Esophagus (tissue), 2 donors: ENCODE measurements at regions not wholly inside any gene's neighbourhood (a gene's known extent, or its start where the extent isn't known, plus 50 kb on each side); places are given as distances from the start of the nearest gene placed in this dataset.
"Not testable (repeated sequence)": the region's sequence is repeated elsewhere in the genome, so short reads cannot be mapped to it uniquely, and the experiment has no call there.

ENCODE experiments used
- H3K27ac ChIP-seq, 2 donors: one replicate each; pipeline ENCODE4 v1.5.1; 2013; ENCODE audit warnings: low read depth in 2 of 2, mild to moderate bottlenecking in 2 of 2, inconsistent platforms in 1 of 2, low read length in 1 of 2, moderate library complexity in 1 of 2
- H3K27me3 ChIP-seq, 2 donors: one replicate each; pipeline ENCODE4 v1.6.1; 2013; ENCODE audit warnings: low read length in 2 of 2, control low read depth in 1 of 2, mild to moderate bottlenecking in 1 of 2; ENCODE audit not compliant: insufficient read depth in 2 of 2, control insufficient read depth in 1 of 2
- H3K36me3 ChIP-seq, 2 donors: one replicate each; pipeline ENCODE4 v1.6.1; 2013; ENCODE audit warnings: low read length in 1 of 2; ENCODE audit not compliant: control insufficient read depth in 2 of 2, insufficient read depth in 2 of 2
- H3K4me1 ChIP-seq, 2 donors: one replicate each; pipeline ENCODE4 v1.6.1; 2013; ENCODE audit warnings: low read length in 1 of 2; ENCODE audit not compliant: control insufficient read depth in 2 of 2, insufficient read depth in 2 of 2
- H3K4me3 ChIP-seq, 2 donors: one replicate each; pipeline ENCODE4 v1.5.1; 2013; ENCODE audit warnings: low read length in 2 of 2, mild to moderate bottlenecking in 2 of 2, low read depth in 1 of 2, moderate library complexity in 1 of 2
- H3K9me3 ChIP-seq, 2 donors: one replicate each; pipeline ENCODE4 v1.6.1; 2013; ENCODE audit warnings: mild to moderate bottlenecking in 2 of 2, low read depth in 1 of 2, low read length in 1 of 2, moderate library complexity in 1 of 2; ENCODE audit not compliant: control insufficient read depth in 2 of 2, insufficient read depth in 1 of 2
- WGBS, 2 donors: extraction: QIAGEN DNeasy Blood & Tissue Kit; methylation state at CpG; one replicate each; pipeline ENCODE4 v1.1.7; 2013; 5-methylcytosine and 5-hydroxymethylcytosine counted together
- donor health status: healthy with polysubstance abuse.
- donor health status: Bipolar disorder and iron deficiency.

DNA sequence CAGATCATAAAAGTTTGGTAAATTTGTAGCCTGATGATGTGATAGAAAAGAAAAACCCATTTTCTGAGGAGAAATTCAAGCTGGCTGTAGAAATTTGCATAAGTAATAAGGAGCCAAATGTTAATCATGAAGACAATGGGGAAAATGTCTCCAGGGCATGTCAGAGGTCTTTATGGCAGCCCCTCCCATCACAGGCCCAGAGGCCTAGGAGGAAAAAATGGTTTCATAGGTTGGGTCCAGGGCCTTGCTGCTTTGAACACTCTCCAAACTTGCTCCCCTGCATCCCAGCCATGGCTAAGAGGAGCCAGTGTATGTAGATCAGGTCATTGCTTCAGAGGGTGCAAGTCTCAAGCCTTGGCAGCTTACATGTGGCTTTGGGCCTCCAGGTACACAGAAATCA is 903.9 kb upstream of the ADAMTS5 start:
- H3K9me3 ChIP-seq, H3K36me3 ChIP-seq, H3K4me3 ChIP-seq, H3K4me1 ChIP-seq, H3K27ac ChIP-seq, H3K27me3 ChIP-seq: not testable (repeated sequence)

DNA sequence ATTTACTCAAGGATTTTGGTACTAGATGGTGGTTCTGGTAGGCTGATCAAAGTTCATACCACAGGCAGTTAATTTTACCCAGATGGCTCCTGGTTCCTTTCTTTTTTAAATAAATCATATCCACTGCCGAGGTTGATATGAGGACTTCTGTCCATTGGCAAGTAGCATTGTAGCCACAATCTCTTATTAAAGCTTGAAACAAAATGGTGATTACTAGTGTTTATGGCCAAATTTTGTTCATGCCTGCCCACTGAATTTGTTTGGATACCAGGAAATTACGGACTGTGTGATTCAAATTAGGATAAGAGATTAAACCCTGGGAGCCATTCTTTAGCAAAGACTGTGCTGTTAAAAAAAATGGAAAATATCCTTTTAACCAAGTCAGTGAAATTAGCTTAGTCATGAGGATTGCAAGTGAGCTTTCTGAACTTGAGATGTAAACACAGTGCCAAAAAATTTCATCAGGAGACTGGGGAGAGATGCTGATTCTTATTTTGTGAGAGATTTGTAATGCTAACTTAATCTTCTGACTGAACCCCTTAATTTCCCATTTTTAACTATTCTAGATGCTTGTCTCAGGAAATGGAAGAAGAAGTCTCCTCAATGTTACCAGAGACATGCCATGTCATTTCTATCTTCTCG is 893.5 kb upstream of the ADAMTS5 start:
- H3K9me3 ChIP-seq: not testable (repeated sequence)
- WGBS, 2 donors: 56 to 66% methylated on average over 3 of the region's 3 CpGs

DNA sequence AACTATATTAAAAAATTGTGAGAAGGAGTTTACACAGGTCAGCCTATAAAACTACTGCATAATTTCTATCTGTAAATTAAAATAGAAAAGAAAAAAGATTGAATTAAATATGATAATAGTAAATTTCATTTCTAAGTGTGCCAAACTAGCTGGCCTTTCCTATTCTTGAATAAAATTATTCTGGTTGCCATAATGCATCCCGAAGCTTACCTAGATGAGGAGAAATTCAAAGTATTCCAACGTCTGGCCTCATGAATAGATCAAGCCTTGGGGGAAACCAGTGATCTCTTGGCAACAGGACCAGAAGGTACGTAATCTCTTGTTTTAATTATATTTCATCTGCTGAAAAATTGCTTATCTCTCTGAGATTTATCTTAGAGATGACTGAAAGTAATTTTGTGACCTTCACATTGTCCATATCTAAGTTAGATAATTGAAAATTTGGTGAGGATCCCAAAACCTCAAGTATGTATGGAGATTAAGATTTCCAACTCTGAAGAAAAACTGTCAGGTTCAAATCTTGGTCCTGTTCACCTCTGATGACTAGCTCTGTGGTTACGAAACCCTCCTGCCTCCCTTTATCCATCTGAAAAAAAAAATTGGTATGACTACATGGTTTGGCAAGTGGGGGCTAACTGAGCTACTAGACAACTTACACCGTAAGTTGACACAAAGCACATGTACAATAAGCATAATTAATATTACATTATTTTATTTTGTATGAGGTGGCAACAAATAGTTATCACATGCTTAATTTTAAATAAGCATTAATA is 891.4 kb upstream of the ADAMTS5 start:
- not testable (repeated sequence) for H3K27me3 ChIP-seq, H3K4me1 ChIP-seq, H3K4me3 ChIP-seq, H3K36me3 ChIP-seq, H3K27ac ChIP-seq, H3K9me3 ChIP-seq
- WGBS, 2 donors: 81 to 84% methylated on average over 5 of the region's 5 CpGs

More for the DNA sequence above, 893.5 kb upstream of the ADAMTS5 start:
- H3K36me3 ChIP-seq, H3K27me3 ChIP-seq, H3K27ac ChIP-seq, H3K4me3 ChIP-seq, H3K4me1 ChIP-seq: not testable (repeated sequence)

DNA sequence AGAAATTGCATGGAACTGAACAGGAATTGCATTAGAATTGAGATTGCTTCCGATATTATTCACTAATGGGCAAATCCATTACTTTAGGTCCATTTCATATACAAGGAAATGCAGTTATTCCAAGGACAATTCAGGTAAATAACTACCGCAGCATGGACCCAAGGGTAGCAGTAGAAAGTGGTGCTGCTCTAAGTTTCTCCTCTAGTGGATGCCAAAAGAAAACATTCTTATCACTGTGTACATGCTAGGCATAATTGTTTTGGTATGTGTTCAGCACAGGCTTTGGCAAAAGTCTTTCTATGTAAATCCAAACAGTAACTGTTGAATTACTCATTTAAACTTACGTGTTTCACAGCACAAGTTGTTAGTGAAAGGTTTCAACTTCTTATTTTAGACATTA is 890.1 kb upstream of the ADAMTS5 start:
- H3K36me3 ChIP-seq, H3K27me3 ChIP-seq, H3K4me1 ChIP-seq, H3K27ac ChIP-seq, H3K4me3 ChIP-seq, H3K9me3 ChIP-seq: not testable (repeated sequence)
- 58 to 59% methylated on average over 3 of the region's 3 CpGs for WGBS, 2 donors

DNA sequence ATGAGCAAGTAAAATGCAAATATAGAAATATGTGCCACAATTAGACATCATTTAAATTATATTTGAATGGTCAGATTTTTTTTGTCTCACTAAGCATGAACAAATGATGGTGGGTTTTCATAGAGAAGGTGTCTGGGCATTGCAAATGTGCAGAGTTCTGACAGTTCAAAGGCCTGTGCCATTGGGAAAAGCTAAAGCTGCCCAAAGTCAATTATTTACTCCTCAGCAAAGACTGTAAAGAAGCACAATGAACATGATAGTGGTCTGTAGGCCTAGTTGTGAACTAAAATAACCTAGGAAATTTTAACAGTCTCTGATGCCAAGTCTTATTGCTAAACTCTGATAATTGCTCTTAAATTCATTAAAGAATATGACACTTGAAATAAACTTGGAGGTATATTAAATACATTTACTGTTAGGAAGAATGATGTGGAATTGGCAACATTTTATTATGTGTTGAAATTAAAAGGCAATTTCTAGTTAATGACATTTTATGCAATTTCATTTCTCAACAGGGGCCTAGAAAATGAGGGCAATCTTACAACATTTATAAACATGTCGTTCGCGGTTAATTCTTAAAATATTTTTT is 874.3 kb upstream of the ADAMTS5 start:
- Histone ChIP-seq H3K9me3 (no peaks in the 10 kb centered on the region), H3K4me3 (no peak overlapping the region), H3K36me3 (no peaks in the 10 kb centered on the region), H3K27ac (no peak overlapping the region), H3K27me3 (no peaks in the 10 kb centered on the region), H3K4me1 (no peaks in the 10 kb centered on the region)
- WGBS, 2 donors: 82 to 87% methylated on average over 3 of the region's 3 CpGs

DNA sequence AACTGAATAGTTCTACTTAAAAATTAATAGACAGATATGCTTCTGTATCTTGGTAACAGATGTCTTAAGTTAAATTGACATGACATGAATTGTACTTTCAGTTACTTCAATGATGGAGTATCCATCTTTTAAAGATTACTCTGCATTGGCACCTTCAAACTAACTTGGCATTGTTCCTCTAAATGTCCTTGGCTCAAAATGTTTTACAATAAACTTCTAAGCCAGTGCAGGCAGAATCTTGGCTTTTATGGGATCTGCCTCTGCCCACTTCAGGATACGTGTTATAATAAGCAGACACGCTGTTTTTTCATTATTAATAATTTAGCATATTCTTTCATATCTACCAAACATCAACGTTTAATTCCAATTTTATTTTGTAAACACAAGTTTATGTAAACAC is 873.4 kb upstream of the ADAMTS5 start:
- H3K27ac ChIP-seq: no peak overlapping the region
- H3K4me1 ChIP-seq: no peaks in the 10 kb centered on the region
- no peaks in the 10 kb centered on the region for H3K27me3 ChIP-seq
- no peaks in the 10 kb centered on the region for H3K36me3 ChIP-seq
- 30 to 69% methylated on average over 3 of the region's 3 CpGs for WGBS, 2 donors
- no peak overlapping the region for H3K4me3 ChIP-seq
- no peaks in the 10 kb centered on the region for H3K9me3 ChIP-seq

DNA sequence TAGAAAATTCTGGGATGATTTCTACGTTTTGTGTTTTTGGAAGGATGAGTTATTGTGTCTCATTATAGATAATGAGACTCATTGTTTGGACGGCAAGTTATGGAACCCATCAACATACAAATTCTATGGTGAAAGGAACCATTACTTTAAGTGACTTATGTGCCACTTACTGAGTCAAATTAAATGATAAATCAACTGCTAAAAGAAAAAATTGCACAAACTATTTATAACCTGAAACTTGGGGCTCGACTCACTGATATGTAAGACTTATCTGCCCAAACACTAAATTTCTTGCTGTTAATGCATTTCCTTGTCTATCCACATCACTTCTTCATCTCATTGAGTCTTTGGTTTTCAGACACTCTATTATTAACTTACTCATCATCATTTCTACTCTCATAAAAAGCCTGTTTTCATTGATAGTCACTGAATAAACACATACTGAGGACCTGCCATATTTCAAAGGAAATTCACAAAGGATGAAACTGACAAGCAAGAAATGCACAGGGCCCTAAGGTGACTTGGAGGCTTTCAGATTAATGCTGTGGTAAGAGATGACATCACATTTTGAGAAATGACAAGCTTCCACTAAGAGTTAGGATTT is 872.7 kb upstream of the ADAMTS5 start:
- Histone ChIP-seq H3K27ac (no peak overlapping the region), H3K27me3 (no peaks in the 10 kb centered on the region), H3K4me3 (no peak overlapping the region), H3K9me3 (no peaks in the 10 kb centered on the region), H3K4me1 (no peaks in the 10 kb centered on the region), H3K36me3 (no peaks in the 10 kb centered on the region)
- 61 to 69% methylated on average over 3 of the region's 3 CpGs for WGBS, 2 donors

DNA sequence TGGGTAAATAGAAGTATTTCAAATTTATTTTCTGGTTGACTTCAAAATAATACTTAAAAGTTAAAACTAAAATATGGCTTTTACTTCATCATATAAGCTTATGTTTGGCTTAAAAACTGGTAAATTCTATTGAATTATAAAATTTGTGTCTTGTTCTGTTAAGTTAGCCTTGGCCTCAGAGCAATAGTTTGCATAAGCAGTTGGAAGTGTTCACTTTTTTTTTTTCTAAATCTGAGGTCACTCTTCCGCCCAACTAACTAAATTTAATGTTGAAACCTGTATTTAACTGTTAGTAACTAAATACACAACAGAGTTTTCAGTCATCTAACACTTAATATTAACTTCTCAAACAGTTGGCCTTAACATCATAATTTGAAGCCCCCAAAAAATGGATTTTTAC is 871.7 kb upstream of the ADAMTS5 start:
- Histone ChIP-seq H3K27ac (no peak overlapping the region), H3K9me3 (no peaks in the 10 kb centered on the region), H3K4me1 (no peaks in the 10 kb centered on the region), H3K4me3 (no peak overlapping the region), H3K36me3 (no peaks in the 10 kb centered on the region), H3K27me3 (no peaks in the 10 kb centered on the region)
- WGBS, 2 donors: 68 to 70% methylated on average over 1 of the region's 1 CpG

DNA sequence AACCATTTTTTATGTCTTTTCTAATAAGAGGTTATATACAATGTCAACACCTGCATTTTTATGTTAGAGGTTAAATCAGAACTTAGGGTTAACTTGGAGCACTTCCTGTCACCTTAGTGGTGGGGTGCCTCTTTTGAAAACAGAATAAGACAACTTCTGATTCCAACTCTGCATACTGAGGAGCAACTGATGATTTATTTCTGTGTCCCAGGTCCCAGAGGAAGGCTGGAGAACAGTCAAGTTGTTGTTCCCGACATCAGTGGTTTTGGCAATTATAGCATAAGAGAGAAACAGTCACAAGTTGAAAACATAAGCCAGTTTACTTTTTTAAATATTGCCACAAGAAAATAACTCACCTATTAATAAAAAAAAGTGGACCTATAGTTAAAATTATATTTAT is 871.0 kb upstream of the ADAMTS5 start:
- no peaks in the 10 kb centered on the region for H3K27me3 ChIP-seq
- 44 to 55% methylated on average over 1 of the region's 1 CpG for WGBS, 2 donors
- H3K36me3 ChIP-seq: no peaks in the 10 kb centered on the region
- H3K9me3 ChIP-seq: no peaks in the 10 kb centered on the region
- no peak overlapping the region for H3K4me3 ChIP-seq
- H3K27ac ChIP-seq: no peak overlapping the region
- H3K4me1 ChIP-seq: no peaks in the 10 kb centered on the region
